Kidney (tissue), 13 donors: ENCODE measurements at regions not wholly inside any gene's neighbourhood (a gene's known extent, or its start where the extent isn't known, plus 50 kb on each side); places are given as distances from the start of the nearest gene placed in this dataset.

ENCODE experiments used
- DNase-seq, 5 donors: peaks; one replicate each; pipeline ENCODE4 v3.0.0-alpha.2; 2013 to 2020
- FAIRE-seq: peaks from 2 replicates; lab custom pipeline; 2012; peaks lifted over from hg19 to GRCh38; lab: Jason Lieb, UNC
- H3K27ac ChIP-seq, 2 donors: one replicate each; pipeline ENCODE4 v1.7.0; 2013; ENCODE audit warnings: low read depth in 2 of 2, low read length in 2 of 2, inconsistent platforms in 1 of 2
- H3K27me3 ChIP-seq: one replicate; pipeline ENCODE4 v1.7.1; 2013; ENCODE audit warnings: low read length, inconsistent platforms; ENCODE audit not compliant: control insufficient read depth, insufficient read depth
- H3K36me3 ChIP-seq, 3 donors: one replicate each; pipeline versions ENCODE4 v1.7.0 to v1.7.1; 2013; ENCODE audit warnings: low read length in 3 of 3, control low read depth in 1 of 3, inconsistent platforms in 1 of 3; ENCODE audit not compliant: insufficient read depth in 3 of 3, control insufficient read depth in 2 of 3
- H3K4me1 ChIP-seq, 3 donors: one replicate each; pipeline versions ENCODE4 v1.7.0 to v1.7.1; 2013; ENCODE audit warnings: low read length in 3 of 3, inconsistent platforms in 1 of 3, low read depth in 1 of 3; ENCODE audit not compliant: control insufficient read depth in 2 of 3, insufficient read depth in 2 of 3
- H3K4me3 ChIP-seq, 3 donors: one replicate each; pipeline versions ENCODE4 v1.7.0 to v1.8.1; 2013; ENCODE audit warnings: low read length in 3 of 3, control low read depth in 1 of 3, inconsistent platforms in 1 of 3
- H3K9ac ChIP-seq, 3 donors: one replicate each; pipeline versions ENCODE4 v1.7.0 to v1.7.1; 2013; ENCODE audit warnings: low read length in 3 of 3, control low read depth in 1 of 3, inconsistent platforms in 1 of 3
- H3K9me3 ChIP-seq, 3 donors: one replicate each; pipeline versions ENCODE4 v1.7.0 to v1.7.1; 2013; ENCODE audit warnings: low read length in 3 of 3, control low read depth in 1 of 3, inconsistent platforms in 1 of 3; ENCODE audit not compliant: control insufficient read depth in 2 of 3, insufficient read depth in 1 of 3
- CTCF ChIP-seq: IDR thresholded peaks from 3 replicates; pipeline ENCODE4 v1.5.1; 2012; ENCODE audit warnings: mild to moderate bottlenecking, moderate library complexity, borderline replicate concordance; ENCODE audit not compliant: insufficient read depth; ENCODE audit errors: extremely low read depth
- intact Hi-C: fragments of 100-400 bp; cut with DNase I; formaldehyde crosslinking; loops from one replicate; pipeline ENCODE4 v1.11.1; 2022
- donor health status: control.
- donor health status: control.
- donor health status: control.
- donor health status: control.
- donor health status: control.
- donor health status: DM: yes; HTN: yes; CAD: no.
- donor health status: Normal renal cell carcinoma (clear cell type).

- peak; percentile 41 for TF ChIP-seq CTCF
- H3K4me3 ChIP-seq: no peak overlapping the region
- H3K36me3 ChIP-seq: no peaks in the 10 kb centered on the region
- intact Hi-C loops: no loop called here
- H3K9me3 ChIP-seq: no peaks in the 10 kb centered on the region
- no peaks in the 10 kb centered on the region for H3K4me1 ChIP-seq
- FAIRE-seq: peak; percentile 6
- no peak overlapping the region for H3K9ac ChIP-seq
- H3K27me3 ChIP-seq: no peaks in the 10 kb centered on the region
- H3K27ac ChIP-seq: no peak overlapping the region
- DNase-seq: peak in 2 of 5 donors; percentile 23 to 33
Measured at GRCh38 chr1:198088360-198089071, 68.3 kb upstream of the NEK7 start.

DNA sequence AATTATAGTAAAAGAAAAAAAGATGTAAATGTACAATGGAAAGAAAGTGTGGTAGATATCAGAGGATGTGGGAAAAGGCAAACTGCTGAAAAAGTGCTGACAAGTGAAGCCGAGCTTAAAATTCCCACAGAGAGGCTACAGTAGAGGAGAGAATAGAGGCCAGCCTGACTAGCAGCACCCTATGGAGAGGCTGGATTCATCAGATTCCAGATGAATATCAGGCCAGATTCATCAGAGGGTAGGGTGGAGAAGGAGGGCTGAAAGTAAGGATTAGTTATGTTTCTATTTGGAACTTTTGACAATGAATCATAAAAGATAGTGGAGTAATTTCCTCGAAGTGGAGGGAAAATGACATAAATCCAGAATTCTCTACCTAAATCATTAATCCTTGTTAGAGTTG is 60.4 kb upstream of the NEK7 start:
- Histone ChIP-seq H3K9me3 (no peaks in the 10 kb centered on the region), H3K27ac (no peak overlapping the region), H3K36me3 (no peaks in the 10 kb centered on the region), H3K4me1 (no peaks in the 10 kb centered on the region), H3K27me3 (no peaks in the 10 kb centered on the region), H3K9ac (no peak overlapping the region), H3K4me3 (no peak overlapping the region)
- FAIRE-seq: no peak
- intact Hi-C loops: no loop called here
- DNase-seq: no peak
- TF ChIP-seq CTCF: no peak

DNA sequence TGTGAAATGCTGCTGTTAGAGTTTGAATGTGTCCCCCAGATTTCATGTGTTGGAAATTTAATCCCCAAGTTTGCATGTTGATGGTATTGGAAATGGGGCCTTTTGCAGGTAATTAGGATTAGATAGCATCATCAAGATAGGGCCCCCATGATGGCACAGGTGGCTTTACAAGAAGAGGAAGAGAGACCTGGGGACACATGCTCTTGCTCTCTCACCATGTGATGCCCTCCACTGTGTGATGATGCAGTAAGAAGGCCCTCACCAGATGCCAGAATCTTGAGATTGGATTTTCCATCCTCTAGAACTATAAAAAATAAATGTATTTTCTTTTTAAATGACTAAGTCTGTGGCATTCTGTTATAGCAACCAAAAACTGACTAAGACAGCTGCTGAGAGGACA is 57.0 kb upstream of the NEK7 start:
- intact Hi-C loops: no loop called here
- no peak overlapping the region for H3K27ac ChIP-seq
- no peak for DNase-seq
- FAIRE-seq: no peak
- H3K27me3 ChIP-seq: no peaks in the 10 kb centered on the region
- H3K4me1 ChIP-seq: no peaks in the 10 kb centered on the region
- no peaks in the 10 kb centered on the region for H3K9me3 ChIP-seq
- H3K9ac ChIP-seq: no peak overlapping the region
- H3K36me3 ChIP-seq: no peaks in the 10 kb centered on the region
- H3K4me3 ChIP-seq: no peak overlapping the region
- no peak for TF ChIP-seq CTCF
